HepG2 (cell line): ENCODE measurements at regions not wholly inside any gene's neighbourhood (a gene's known extent, or its start where the extent isn't known, plus 50 kb on each side); places are given as distances from the start of the nearest gene placed in this dataset.

Source experiments
- ATAC-seq: fragments of 200-7000 bp; cut with Tn5 transposase; 3 replicates; pipeline ENCODE4 v1.9.1; 2020; ENCODE audit warnings: mild to moderate bottlenecking, moderate library complexity
- BruUV-seq: library from RNA; stranded (reverse); fragments of 400-500 nt; replicated peaks from 2 replicates; lab custom pipeline; 2021; lab: Mats Ljungman, UMichigan
- CTCF ChIA-PET: fragments of 300-600 bp; formaldehyde crosslinking; extraction: SDS; loops from one replicate; lab custom pipeline; 2021; ENCODE audit warnings: low total read pairs, inconsistent platforms, low intra/inter-chr PET ratio; lab: Yijun Ruan, JAX
- POLR2A ChIA-PET: fragments of 350-600 bp; sonication (Branson Sonifier 250); formaldehyde crosslinking; loops from one replicate; lab custom pipeline; 2020; ENCODE audit warnings: antibody characterized with exemption, inconsistent platforms; lab: Yijun Ruan, JAX
- DNase-seq: peaks from one replicate; pipeline ENCODE4 v3.0.0-alpha.2; 2015; ENCODE audit warnings: low spot score
- FAIRE-seq: peaks from 3 replicates; lab custom pipeline; 2011; peaks lifted over from hg19 to GRCh38; lab: Jason Lieb, UNC
- H2AFZ ChIP-seq: one replicate; pipeline ENCODE4 v1.6.1; 2011; ENCODE audit warnings: low read length, inconsistent platforms
- H3K27ac ChIP-seq: fragments of 300-600 bp; 3 replicates; pipeline ENCODE4 v1.8.0; 2011; ENCODE audit warnings: mixed run types, mild to moderate bottlenecking, mixed read lengths, low read length, inconsistent platforms; ENCODE audit not compliant: insufficient read depth; ENCODE audit errors: extremely low read length
- H3K27me3 ChIP-seq, 2 experiments: fragments of 200-600 bp in 1 of 2; 2 replicates in 1 of 2; 3 replicates in 1 of 2; pipeline versions ENCODE4 v1.6.0 to v1.8.0; 2011; ENCODE audit warnings: low read length in 2 of 2, mild to moderate bottlenecking in 2 of 2, moderate library complexity in 2 of 2, inconsistent platforms in 1 of 2; ENCODE audit not compliant: insufficient read depth in 2 of 2, control insufficient read depth in 1 of 2
- H3K36me3 ChIP-seq, 2 experiments: fragments of 200-600 bp in 1 of 2; replicated peaks in 1 of 2; 2 replicates in 1 of 2; 3 replicates in 1 of 2; pipeline versions ENCODE4 v1.5.1 to v1.8.0; 2011; ENCODE audit warnings: low read length in 2 of 2, inconsistent platforms in 1 of 2; ENCODE audit not compliant: insufficient read depth in 2 of 2, control insufficient read depth in 1 of 2
- H3K4me1 ChIP-seq: 2 replicates; pipeline ENCODE4 v1.5.1; 2012; ENCODE audit warnings: low read length, inconsistent platforms; ENCODE audit not compliant: insufficient read depth
- H3K4me2 ChIP-seq: 2 replicates; pipeline ENCODE4 v1.6.0; 2011; ENCODE audit warnings: low read depth, low read length, inconsistent platforms
- H3K4me3 ChIP-seq, 3 experiments: fragments of 200-600 bp in 1 of 3; sonication (generic), shearing (Covaris generic) in 1 of 3; replicated peaks in 1 of 3; 2 replicates each; pipeline ENCODE4 v1.5.1; 2011 to 2016; ENCODE audit warnings: low read length in 3 of 3, inconsistent platforms in 2 of 3, low read depth in 2 of 3, mild to moderate bottlenecking in 2 of 3, control low read depth in 1 of 3, mixed read lengths in 1 of 3; ENCODE audit not compliant: insufficient read depth in 1 of 3
- H3K79me2 ChIP-seq: one replicate; pipeline ENCODE4 v1.6.1; 2011; ENCODE audit warnings: low read length, inconsistent platforms; ENCODE audit not compliant: insufficient read depth
- H3K9ac ChIP-seq: 2 replicates; pipeline ENCODE4 v1.6.0; 2011; ENCODE audit warnings: mild to moderate bottlenecking, low read depth, low read length, inconsistent platforms; ENCODE audit not compliant: insufficient read depth
- H3K9me3 ChIP-seq: 2 replicates; pipeline ENCODE4 v1.5.1; 2012; ENCODE audit warnings: mild to moderate bottlenecking, low read length
- H4K20me1 ChIP-seq: 2 replicates; pipeline ENCODE4 v1.6.0; 2011; ENCODE audit warnings: inconsistent platforms, mild to moderate bottlenecking, low read length, moderate library complexity; ENCODE audit not compliant: insufficient read depth
- HHEX ChIP-seq: IDR thresholded peaks from 2 replicates; pipeline ENCODE4 v1.6.1; 2016; ENCODE audit warnings: control low read depth
- KDM1A ChIP-seq: IDR thresholded peaks from 2 replicates; pipeline ENCODE4 v1.6.1; 2016; ENCODE audit warnings: missing compliant biosample characterization
- MAFG ChIP-seq: sonication (generic); formaldehyde crosslinking; IDR thresholded peaks from 2 replicates; pipeline ENCODE4 v1.5.1; 2020; ENCODE audit warnings: mild to moderate bottlenecking, missing genetic modification reagents
- MYPOP ChIP-seq: sonication (generic); formaldehyde crosslinking; IDR thresholded peaks from 2 replicates; pipeline ENCODE4 v1.8.1; 2023; ENCODE audit warnings: mild to moderate bottlenecking, moderate library complexity, missing genetic modification reagents
- NAIF1 ChIP-seq: sonication (generic); formaldehyde crosslinking; IDR thresholded peaks from 2 replicates; pipeline ENCODE4 v1.5.0; 2020; ENCODE audit warnings: mild to moderate bottlenecking, missing genetic modification reagents, borderline replicate concordance
- PTBP1 ChIP-seq: fragments of 200-400 bp; formaldehyde crosslinking; IDR thresholded peaks from 2 replicates; pipeline ENCODE4 v1.6.1; 2018; ENCODE audit warnings: low read length, low read depth; ENCODE audit not compliant: poor library complexity, severe bottlenecking
- SIX4 ChIP-seq: sonication (generic); formaldehyde crosslinking; IDR thresholded peaks from 2 replicates; pipeline ENCODE4 v1.4.0; 2020; ENCODE audit warnings: missing genetic modification reagents
- TSC22D2 ChIP-seq: sonication (generic); formaldehyde crosslinking; IDR thresholded peaks from 2 replicates; pipeline ENCODE4 v1.5.1; 2020; ENCODE audit warnings: missing genetic modification reagents, mild to moderate bottlenecking, borderline replicate concordance
- ZFX ChIP-seq: sonication (generic); formaldehyde crosslinking; IDR thresholded peaks from 2 replicates; pipeline ENCODE4 v1.4.0; 2020; ENCODE audit warnings: mild to moderate bottlenecking, low read depth, missing genetic modification reagents, moderate library complexity
- ZMYM3 ChIP-seq: sonication (generic); formaldehyde crosslinking; IDR thresholded peaks from 2 replicates; pipeline ENCODE4 v1.5.1; 2020; ENCODE audit warnings: mild to moderate bottlenecking, missing genetic modification reagents
- ZNF235 ChIP-seq: sonication (generic); formaldehyde crosslinking; IDR thresholded peaks from 2 replicates; pipeline ENCODE4 v1.8.1; 2023; ENCODE audit warnings: mild to moderate bottlenecking, missing genetic modification reagents, borderline replicate concordance
- ZNF331 ChIP-seq: sonication (generic); formaldehyde crosslinking; IDR thresholded peaks from 2 replicates; pipeline ENCODE4 v1.4.0; 2020; ENCODE audit warnings: missing genetic modification reagents
- ZNF563 ChIP-seq: sonication (generic); formaldehyde crosslinking; IDR thresholded peaks from 2 replicates; pipeline ENCODE4 v1.8.0; 2022; ENCODE audit warnings: mild to moderate bottlenecking, moderate library complexity, missing genetic modification reagents
- ZNF607 ChIP-seq: sonication (generic); formaldehyde crosslinking; IDR thresholded peaks from 2 replicates; pipeline ENCODE4 v1.5.1; 2020; ENCODE audit warnings: missing genetic modification reagents, mild to moderate bottlenecking, borderline replicate concordance
- WGBS: methylation state at CpG from one replicate; pipeline ENCODE4 v1.1.6; 2017; ENCODE audit warnings: low lambda C conversion rate; 5-methylcytosine and 5-hydroxymethylcytosine counted together
- in situ Hi-C: cut with HindIII; loops from 2 replicates; pipeline ENCODE4 v1.10.0; 2017; ENCODE audit warnings: low pct_unique_long_range_greater_than_20kb; ENCODE audit not compliant: extremely low pct_ligation_motif_present
- intact Hi-C: fragments of 100-400 bp; cut with micrococcal nuclease; formaldehyde crosslinking; loops from one replicate; pipeline ENCODE4 v1.10.0; 2022; ENCODE audit not compliant: unreplicated experiment
- TF ChIP-seq, protein P1 (sequence below): sonication (generic); formaldehyde crosslinking; IDR thresholded peaks from 2 replicates; pipeline ENCODE4 v1.4.0; 2020; ENCODE audit warnings: missing genetic modification reagents, borderline replicate concordance
- TF ChIP-seq, protein P2 (sequence below): sonication (generic); formaldehyde crosslinking; IDR thresholded peaks from 2 replicates; pipeline ENCODE4 v1.4.0; 2020; ENCODE audit warnings: mild to moderate bottlenecking, missing genetic modification reagents
- TF ChIP-seq, protein P3 (sequence below): sonication (generic); formaldehyde crosslinking; IDR thresholded peaks from 2 replicates; pipeline ENCODE4 v1.9.0; 2021; ENCODE audit warnings: missing genetic modification reagents, mild to moderate bottlenecking, borderline replicate concordance

- in situ Hi-C loops (loop anchor here (10.0 kb wide), 1 partner anchor 62 kb away; the partner anchor contains the start of gene ZFP36L2), intact Hi-C loops (loop anchor here (2.0 kb wide), 3 partner anchors 32 to 60 kb away; no protein-coding TSS in a partner anchor)
- Histone ChIP-seq H2AFZ (no peak overlapping the region), H3K4me2 (peak overlapping the region; percentile 70), H3K27me3 (no peaks in the 10 kb centered on the region), H3K4me3 (peak overlapping the region in 2 of 3 experiments; percentile 13 to 58; a peak in 3 of 6 replicates), H3K9me3 (no peaks in the 10 kb centered on the region), H3K36me3 (no peaks in the 10 kb centered on the region), H3K4me1 (peaks cover 85% of the 10 kb centered on the region), H3K79me2 (no peaks in the 10 kb centered on the region), H3K9ac (peak overlapping the region; percentile 23; the same call in 1 of the 2 replicates), H4K20me1 (no peaks in the 10 kb centered on the region), H3K27ac (peak overlapping the region; percentile 62)
- DNase-seq = no peak
- ATAC-seq = peak; percentile 10
- POLR2A ChIA-PET = interaction anchor here (1.4 to 11.0 kb wide), 13 partner anchors 9 to 300 kb away, joined by 3 to 97 read pairs (median 8); partner anchors contain the start of gene ZFP36L2
- no peak for FAIRE-seq
- WGBS = 6% methylated on average over 4 of the region's 4 CpGs
- BruUV-seq = no TSS peak
- CTCF ChIA-PET = interaction anchor here (0.6 to 1.1 kb wide), 3 partner anchors 11 to 65 kb away, joined by 3 read pairs; no protein-coding TSS in a partner anchor
- TF ChIP-seq ZNF607 (CRISPR knock-in tag) (0 out of 2 replicates have a peak, but pooled peaks have one; percentile 9), ZNF563 (no peak), PTBP1 (no peak), TSC22D2 (CRISPR knock-in tag) (no peak), HHEX (CRISPR knock-in tag) (no peak), SIX4 (CRISPR knock-in tag) (no peak), ZNF235 (0 out of 2 replicates have a peak, but pooled peaks have one; percentile 16), ZNF331 (no peak), MYPOP (CRISPR knock-in tag) (peak; percentile 12; the same call in 1 of the 2 replicates), KDM1A (CRISPR knock-in tag) (0 out of 2 replicates have a peak, but pooled peaks have one; percentile 19), MAFG (CRISPR knock-in tag) (no peak), ZFX (CRISPR knock-in tag) (no peak), ZMYM3 (CRISPR knock-in tag) (peak; percentile 52; the same call in 1 of the 2 replicates), NAIF1 (no peak)
- TF ChIP-seq, protein P1, sequence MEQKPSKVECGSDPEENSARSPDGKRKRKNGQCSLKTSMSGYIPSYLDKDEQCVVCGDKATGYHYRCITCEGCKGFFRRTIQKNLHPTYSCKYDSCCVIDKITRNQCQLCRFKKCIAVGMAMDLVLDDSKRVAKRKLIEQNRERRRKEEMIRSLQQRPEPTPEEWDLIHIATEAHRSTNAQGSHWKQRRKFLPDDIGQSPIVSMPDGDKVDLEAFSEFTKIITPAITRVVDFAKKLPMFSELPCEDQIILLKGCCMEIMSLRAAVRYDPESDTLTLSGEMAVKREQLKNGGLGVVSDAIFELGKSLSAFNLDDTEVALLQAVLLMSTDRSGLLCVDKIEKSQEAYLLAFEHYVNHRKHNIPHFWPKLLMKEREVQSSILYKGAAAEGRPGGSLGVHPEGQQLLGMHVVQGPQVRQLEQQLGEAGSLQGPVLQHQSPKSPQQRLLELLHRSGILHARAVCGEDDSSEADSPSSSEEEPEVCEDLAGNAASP (CRISPR knock-in tag) = no peak
- TF ChIP-seq, protein P2, sequence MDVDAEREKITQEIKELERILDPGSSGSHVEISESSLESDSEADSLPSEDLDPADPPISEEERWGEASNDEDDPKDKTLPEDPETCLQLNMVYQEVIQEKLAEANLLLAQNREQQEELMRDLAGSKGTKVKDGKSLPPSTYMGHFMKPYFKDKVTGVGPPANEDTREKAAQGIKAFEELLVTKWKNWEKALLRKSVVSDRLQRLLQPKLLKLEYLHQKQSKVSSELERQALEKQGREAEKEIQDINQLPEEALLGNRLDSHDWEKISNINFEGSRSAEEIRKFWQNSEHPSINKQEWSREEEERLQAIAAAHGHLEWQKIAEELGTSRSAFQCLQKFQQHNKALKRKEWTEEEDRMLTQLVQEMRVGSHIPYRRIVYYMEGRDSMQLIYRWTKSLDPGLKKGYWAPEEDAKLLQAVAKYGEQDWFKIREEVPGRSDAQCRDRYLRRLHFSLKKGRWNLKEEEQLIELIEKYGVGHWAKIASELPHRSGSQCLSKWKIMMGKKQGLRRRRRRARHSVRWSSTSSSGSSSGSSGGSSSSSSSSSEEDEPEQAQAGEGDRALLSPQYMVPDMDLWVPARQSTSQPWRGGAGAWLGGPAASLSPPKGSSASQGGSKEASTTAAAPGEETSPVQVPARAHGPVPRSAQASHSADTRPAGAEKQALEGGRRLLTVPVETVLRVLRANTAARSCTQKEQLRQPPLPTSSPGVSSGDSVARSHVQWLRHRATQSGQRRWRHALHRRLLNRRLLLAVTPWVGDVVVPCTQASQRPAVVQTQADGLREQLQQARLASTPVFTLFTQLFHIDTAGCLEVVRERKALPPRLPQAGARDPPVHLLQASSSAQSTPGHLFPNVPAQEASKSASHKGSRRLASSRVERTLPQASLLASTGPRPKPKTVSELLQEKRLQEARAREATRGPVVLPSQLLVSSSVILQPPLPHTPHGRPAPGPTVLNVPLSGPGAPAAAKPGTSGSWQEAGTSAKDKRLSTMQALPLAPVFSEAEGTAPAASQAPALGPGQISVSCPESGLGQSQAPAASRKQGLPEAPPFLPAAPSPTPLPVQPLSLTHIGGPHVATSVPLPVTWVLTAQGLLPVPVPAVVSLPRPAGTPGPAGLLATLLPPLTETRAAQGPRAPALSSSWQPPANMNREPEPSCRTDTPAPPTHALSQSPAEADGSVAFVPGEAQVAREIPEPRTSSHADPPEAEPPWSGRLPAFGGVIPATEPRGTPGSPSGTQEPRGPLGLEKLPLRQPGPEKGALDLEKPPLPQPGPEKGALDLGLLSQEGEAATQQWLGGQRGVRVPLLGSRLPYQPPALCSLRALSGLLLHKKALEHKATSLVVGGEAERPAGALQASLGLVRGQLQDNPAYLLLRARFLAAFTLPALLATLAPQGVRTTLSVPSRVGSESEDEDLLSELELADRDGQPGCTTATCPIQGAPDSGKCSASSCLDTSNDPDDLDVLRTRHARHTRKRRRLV (CRISPR knock-in tag) = 0 out of 2 replicates have a peak, but pooled peaks have one; percentile 64
- TF ChIP-seq, protein P3, sequence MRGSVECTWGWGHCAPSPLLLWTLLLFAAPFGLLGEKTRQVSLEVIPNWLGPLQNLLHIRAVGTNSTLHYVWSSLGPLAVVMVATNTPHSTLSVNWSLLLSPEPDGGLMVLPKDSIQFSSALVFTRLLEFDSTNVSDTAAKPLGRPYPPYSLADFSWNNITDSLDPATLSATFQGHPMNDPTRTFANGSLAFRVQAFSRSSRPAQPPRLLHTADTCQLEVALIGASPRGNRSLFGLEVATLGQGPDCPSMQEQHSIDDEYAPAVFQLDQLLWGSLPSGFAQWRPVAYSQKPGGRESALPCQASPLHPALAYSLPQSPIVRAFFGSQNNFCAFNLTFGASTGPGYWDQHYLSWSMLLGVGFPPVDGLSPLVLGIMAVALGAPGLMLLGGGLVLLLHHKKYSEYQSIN (CRISPR knock-in tag) = no peak
Measured at GRCh38 chr2:43162511-43162776, 64.0 kb downstream of the ZFP36L2 start.
